Fibroblast of mammary gland (primary cell): ENCODE measurements at regions not wholly inside any gene's neighbourhood (a gene's known extent, or its start where the extent isn't known, plus 50 kb on each side); places are given as distances from the start of the nearest gene placed in this dataset.

Experiments used
- DNase-seq: peaks from one replicate; pipeline ENCODE4 v3.0.0-alpha.2; 2010; ENCODE audit warnings: low read depth
- H3K4me3 ChIP-seq: 2 replicates; pipeline ENCODE4 v1.5.1; 2011; ENCODE audit warnings: low read depth, mild to moderate bottlenecking, low read length, moderate library complexity; ENCODE audit not compliant: control insufficient read depth
- CTCF ChIP-seq: conservative IDR thresholded peaks from 2 replicates; pipeline ENCODE4 v1.5.1; 2011; ENCODE audit warnings: low read depth, low read length, inconsistent platforms; ENCODE audit not compliant: control insufficient read depth, insufficient read depth

- DNase-seq, result no peak
- TF ChIP-seq CTCF, result no peak
- H3K4me3 ChIP-seq, result no peak overlapping the region
Measured at GRCh38 chr11:33618351-33618710, 82.3 kb downstream of the C11orf91 start.

GRCh38 chr11:33617672-33618350, 82.8 kb downstream of the C11orf91 start:
- no peak for TF ChIP-seq CTCF
- H3K4me3 ChIP-seq, result no peak overlapping the region
- DNase-seq, result no peak

GRCh38 chr11:33616552-33616951, 84.1 kb downstream of the C11orf91 start:
- H3K4me3 ChIP-seq, result no peak overlapping the region
- no peak for DNase-seq
- no peak for TF ChIP-seq CTCF

GRCh38 chr11:33615751-33616150, 84.9 kb downstream of the C11orf91 start:
- no peak overlapping the region for H3K4me3 ChIP-seq
- DNase-seq, result no peak
- TF ChIP-seq CTCF, result no peak

GRCh38 chr11:33613404-33613803, 87.2 kb downstream of the C11orf91 start:
- DNase-seq, result no peak
- no peak for TF ChIP-seq CTCF

GRCh38 chr11:33610903-33611302, 89.7 kb downstream of the C11orf91 start:
- H3K4me3 ChIP-seq, result no peak overlapping the region
- no peak for DNase-seq
- TF ChIP-seq CTCF, result no peak

More at GRCh38 chr11:33613404-33613803, 87.2 kb downstream of the C11orf91 start:
- no peak overlapping the region for H3K4me3 ChIP-seq

GRCh38 chr11:33608386-33608785, 92.2 kb downstream of the C11orf91 start:
- H3K4me3 ChIP-seq, result no peak overlapping the region
- no peak for DNase-seq

More at GRCh38 chr11:33608386-33608785, 92.2 kb downstream of the C11orf91 start:
- no peak for TF ChIP-seq CTCF
